ENCODE measurements at regions not wholly inside any gene's neighbourhood (a gene's known extent, or its start where the extent isn't known, plus 50 kb on each side); places are given as distances from the start of the nearest gene placed in this dataset.
A peak's percentile ranks its signal among the peaks of the same experiment; 100 is the strongest.

DNA sequence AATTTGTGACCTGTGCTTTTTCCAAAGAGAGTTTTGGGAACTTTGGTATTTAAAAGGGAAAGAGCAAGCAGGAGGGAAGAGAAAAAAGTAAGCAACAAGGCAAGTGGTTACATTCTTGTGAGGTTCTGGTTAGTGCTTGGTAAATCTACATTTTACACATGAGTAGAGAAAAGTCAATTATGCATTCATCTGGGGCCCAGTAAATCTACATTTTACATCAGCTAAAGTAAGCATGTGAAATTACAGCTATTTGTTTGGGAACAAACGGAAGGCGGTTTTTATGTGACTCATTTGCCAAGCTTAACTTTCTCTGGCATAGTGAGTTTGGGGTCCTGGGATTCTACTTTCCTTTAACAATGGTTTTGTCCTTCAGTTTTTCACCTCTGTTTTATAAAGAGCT lies 102.2 kb downstream of the SNX18 start:
- ATAC-seq (ENCODE audit: low FRiP score in 2 of 2) (no peak), DNase-seq (no peak)
- H3K27ac ChIP-seq = peak overlapping the region in 1 of 4 donors; percentile 1
- TF ChIP-seq POLR2A (IDR thresholded peaks at IDR 0.05) (no peak), EP300 (IDR thresholded peaks at IDR 0.05) (no peak), POLR2AphosphoS5 (IDR thresholded peaks at IDR 0.05) (no peak)
- TF ChIP-seq, protein P1, sequence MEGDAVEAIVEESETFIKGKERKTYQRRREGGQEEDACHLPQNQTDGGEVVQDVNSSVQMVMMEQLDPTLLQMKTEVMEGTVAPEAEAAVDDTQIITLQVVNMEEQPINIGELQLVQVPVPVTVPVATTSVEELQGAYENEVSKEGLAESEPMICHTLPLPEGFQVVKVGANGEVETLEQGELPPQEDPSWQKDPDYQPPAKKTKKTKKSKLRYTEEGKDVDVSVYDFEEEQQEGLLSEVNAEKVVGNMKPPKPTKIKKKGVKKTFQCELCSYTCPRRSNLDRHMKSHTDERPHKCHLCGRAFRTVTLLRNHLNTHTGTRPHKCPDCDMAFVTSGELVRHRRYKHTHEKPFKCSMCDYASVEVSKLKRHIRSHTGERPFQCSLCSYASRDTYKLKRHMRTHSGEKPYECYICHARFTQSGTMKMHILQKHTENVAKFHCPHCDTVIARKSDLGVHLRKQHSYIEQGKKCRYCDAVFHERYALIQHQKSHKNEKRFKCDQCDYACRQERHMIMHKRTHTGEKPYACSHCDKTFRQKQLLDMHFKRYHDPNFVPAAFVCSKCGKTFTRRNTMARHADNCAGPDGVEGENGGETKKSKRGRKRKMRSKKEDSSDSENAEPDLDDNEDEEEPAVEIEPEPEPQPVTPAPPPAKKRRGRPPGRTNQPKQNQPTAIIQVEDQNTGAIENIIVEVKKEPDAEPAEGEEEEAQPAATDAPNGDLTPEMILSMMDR (IDR thresholded peaks at IDR 0.05) = no peak
- H3K27me3 ChIP-seq = no peaks in the 10 kb centered on the region
- H3K36me3 ChIP-seq = no peaks in the 10 kb centered on the region
- WGBS, 2 donors = 60 to 95% methylated on average over 2 of the region's 2 CpGs
- no peak overlapping the region for H3K4me3 ChIP-seq
- peaks cover 12 to 17% (median 16%) of the 10 kb centered on the region in 4 donors for H3K4me1 ChIP-seq
- no peaks in the 10 kb centered on the region for H3K9me3 ChIP-seq

DNA sequence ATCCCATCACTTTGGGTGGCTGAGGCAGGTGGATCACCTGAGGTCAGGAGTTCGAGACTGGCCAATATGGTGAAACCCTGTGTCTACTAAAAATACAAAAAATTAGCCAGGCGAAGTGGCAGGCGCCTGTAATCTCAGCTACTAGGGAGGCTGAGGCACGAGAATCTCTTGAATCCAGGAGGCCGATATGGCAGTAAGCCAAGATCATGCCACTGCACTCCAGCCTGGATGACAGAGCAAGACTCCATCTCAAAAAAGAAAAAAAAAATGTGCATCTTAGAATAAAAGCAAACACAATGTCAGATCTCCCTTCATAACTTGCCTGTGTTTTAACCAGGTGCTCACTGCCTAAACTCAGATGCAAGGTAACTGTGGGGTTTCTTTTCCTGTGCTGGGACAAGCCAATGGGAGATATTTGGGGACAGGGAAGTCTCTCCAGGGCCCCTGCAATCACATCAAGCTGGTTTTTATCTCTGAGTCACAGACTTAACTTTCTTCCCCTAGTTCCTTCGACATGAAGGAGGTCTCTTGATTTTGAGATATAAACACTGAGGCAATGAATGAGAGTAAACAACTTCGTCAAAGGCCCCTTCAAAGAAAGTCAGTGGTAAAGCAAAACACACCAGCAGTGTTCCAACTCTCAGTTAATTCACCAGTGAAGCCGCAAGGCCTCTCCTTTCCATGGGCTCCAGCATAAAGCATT lies 99.1 kb downstream of the SNX18 start:
- Histone ChIP-seq H3K27ac (no peak overlapping the region), H3K36me3 (no peaks in the 10 kb centered on the region), H3K4me1 (peaks cover 12 to 16% (median 15%) of the 10 kb centered on the region in 4 donors), H3K9me3 (no peaks in the 10 kb centered on the region), H3K4me3 (no peak overlapping the region), H3K27me3 (no peaks in the 10 kb centered on the region)
- no peak for ATAC-seq (ENCODE audit: low FRiP score in 2 of 2)
- no peak for DNase-seq
- TF ChIP-seq POLR2AphosphoS5 (IDR thresholded peaks at IDR 0.05) (no peak), EP300 (IDR thresholded peaks at IDR 0.05) (no peak), POLR2A (IDR thresholded peaks at IDR 0.05) (no peak)
- TF ChIP-seq, protein P1 (IDR thresholded peaks at IDR 0.05) = no peak
- 76 to 77% methylated on average over 8 of the region's 8 CpGs for WGBS, 2 donors

DNA sequence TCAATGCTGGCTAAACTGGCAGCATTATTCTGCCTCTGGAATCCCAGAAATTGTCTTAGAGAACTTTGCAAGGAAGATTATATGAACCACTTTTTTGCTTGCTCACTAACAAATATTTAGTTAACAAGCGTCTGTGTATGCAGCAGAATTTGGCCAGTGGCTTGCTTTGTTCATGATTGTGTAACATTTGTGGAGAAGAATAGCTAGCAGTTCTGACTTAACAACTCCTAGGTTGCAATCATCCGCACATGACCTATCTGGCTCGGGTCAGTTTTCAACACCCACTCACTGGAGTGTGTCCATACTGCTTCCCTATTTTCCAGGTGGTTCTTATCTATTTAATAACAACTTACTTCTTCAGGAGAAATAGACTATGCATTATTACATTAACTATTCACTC lies 98.5 kb downstream of the SNX18 start:
- H3K27ac ChIP-seq = no peak overlapping the region
- H3K36me3 ChIP-seq = no peaks in the 10 kb centered on the region
- DNase-seq (peak in 1 of 2 donors; percentile 69), ATAC-seq (ENCODE audit: low FRiP score in 2 of 2) (peak; percentile 52 to 88)
- H3K4me3 ChIP-seq = no peak overlapping the region
- no peaks in the 10 kb centered on the region for H3K27me3 ChIP-seq
- WGBS, 2 donors = 23 to 39% methylated on average over 3 of the region's 3 CpGs
- peak in 1 of 2 donors; percentile 24 for TF ChIP-seq POLR2AphosphoS5 (IDR thresholded peaks at IDR 0.05)
- no peak for TF ChIP-seq EP300 (IDR thresholded peaks at IDR 0.05)
- no peaks in the 10 kb centered on the region for H3K9me3 ChIP-seq
- H3K4me1 ChIP-seq = peaks cover 16 to 19% (median 18%) of the 10 kb centered on the region in 4 donors

DNA sequence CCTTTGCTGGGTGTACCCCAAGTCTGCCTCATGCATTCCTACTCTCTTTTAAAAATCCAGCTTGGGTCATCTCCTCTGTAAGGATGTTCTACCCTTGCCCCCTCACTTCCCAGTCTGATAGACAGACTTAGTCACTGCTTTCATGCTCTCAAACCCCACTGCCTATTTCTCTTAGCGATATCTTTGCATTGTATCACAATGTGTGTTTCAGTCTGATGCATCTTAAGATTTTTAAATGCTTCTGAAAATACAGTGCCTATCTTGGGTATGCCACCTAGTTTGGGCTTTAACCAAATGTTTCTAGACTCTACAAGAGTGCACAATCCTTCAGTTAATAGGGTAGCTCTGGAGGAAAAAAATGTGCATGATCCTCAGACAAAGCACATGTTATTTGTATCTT lies 97.8 kb downstream of the SNX18 start:
- H3K27ac ChIP-seq = no peak overlapping the region
- H3K9me3 ChIP-seq = no peaks in the 10 kb centered on the region
- ATAC-seq (ENCODE audit: low FRiP score in 2 of 2) = no peak
- H3K4me3 ChIP-seq = no peak overlapping the region
- no peak for DNase-seq
- 97 to 100% methylated on average over 1 of the region's 1 CpG for WGBS, 2 donors
- H3K4me1 ChIP-seq = peaks cover 16 to 26% (median 18%) of the 10 kb centered on the region in 4 donors
- TF ChIP-seq EP300 (IDR thresholded peaks at IDR 0.05) = no peak
- no peak for TF ChIP-seq POLR2AphosphoS5 (IDR thresholded peaks at IDR 0.05)
- TF ChIP-seq, protein P1 (IDR thresholded peaks at IDR 0.05) = no peak
- no peak for TF ChIP-seq POLR2A (IDR thresholded peaks at IDR 0.05)
- H3K36me3 ChIP-seq = no peaks in the 10 kb centered on the region
- H3K27me3 ChIP-seq = no peaks in the 10 kb centered on the region

DNA sequence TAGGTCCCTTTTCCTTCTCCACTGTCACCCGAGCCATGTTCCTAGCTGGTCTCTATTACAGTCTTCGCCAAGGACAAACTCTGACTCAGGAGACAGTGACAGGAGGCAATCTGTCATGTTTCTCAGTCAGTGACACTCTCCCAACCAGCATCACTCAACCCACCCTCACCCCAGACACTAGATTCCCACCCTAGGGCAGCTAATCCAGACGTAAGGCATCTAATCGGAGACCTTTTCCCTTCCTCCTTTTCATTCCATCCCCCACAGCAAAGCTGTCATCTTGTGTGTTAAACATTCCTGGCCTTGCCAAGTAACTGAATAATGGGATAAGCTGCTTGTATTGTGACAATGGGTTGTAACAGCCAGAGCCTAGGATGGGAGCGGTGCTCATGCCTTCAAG lies 95.2 kb downstream of the SNX18 start:
- Histone ChIP-seq H3K27ac (no peak overlapping the region), H3K27me3 (no peaks in the 10 kb centered on the region), H3K4me1 (peaks cover 12 to 31% (median 15%) of the 10 kb centered on the region in 4 donors), H3K36me3 (no peaks in the 10 kb centered on the region), H3K9me3 (no peaks in the 10 kb centered on the region), H3K4me3 (no peak overlapping the region)
- 94 to 95% methylated on average over 5 of the region's 5 CpGs for WGBS, 2 donors
- DNase-seq (no peak), ATAC-seq (ENCODE audit: low FRiP score in 2 of 2) (no peak)
- TF ChIP-seq, protein P1 (IDR thresholded peaks at IDR 0.05) = no peak
